Ishikawa (cell line): ENCODE measurements at regions not wholly inside any gene's neighbourhood (a gene's known extent, or its start where the extent isn't known, plus 50 kb on each side); places are given as distances from the start of the nearest gene placed in this dataset.

ENCODE experiments used
- EP300 ChIP-seq: IDR thresholded peaks from 2 replicates; pipeline ENCODE4 v1.6.1; 2012; ENCODE audit warnings: borderline replicate concordance
- FOXM1 ChIP-seq: IDR thresholded peaks from 2 replicates; pipeline ENCODE4 v1.6.1; 2012; ENCODE audit warnings: low read depth, borderline replicate concordance
- RAD21 ChIP-seq: IDR thresholded peaks from 2 replicates; pipeline ENCODE4 v1.6.1; 2012; ENCODE audit warnings: low read depth
- TAF1 ChIP-seq: IDR thresholded peaks from 2 replicates; pipeline ENCODE4 v1.6.1; 2012; ENCODE audit warnings: low read depth, mild to moderate bottlenecking
- ZBTB7A ChIP-seq: IDR thresholded peaks from 2 replicates; pipeline ENCODE4 v1.6.1; 2012; ENCODE audit warnings: low read depth

GRCh38 chr13:77391475-77391874, 64.6 kb upstream of the MYCBP2 start:
- TF ChIP-seq ZBTB7A (no peak), TAF1 (no peak), EP300 (no peak), RAD21 (no peak), FOXM1 (no peak)
